Muscle of leg (tissue), 3 donors: ENCODE measurements at regions not wholly inside any gene's neighbourhood (a gene's known extent, or its start where the extent isn't known, plus 50 kb on each side); places are given as distances from the start of the nearest gene placed in this dataset.

Experiments
- DNase-seq: peaks from one replicate; pipeline ENCODE4 v3.0.0; 2013
- H3K27ac ChIP-seq: one replicate; pipeline ENCODE4 v1.5.1; 2013; ENCODE audit warnings: mild to moderate bottlenecking, low read length, control low read depth
- H3K27me3 ChIP-seq: one replicate; pipeline ENCODE4 v1.6.1; 2013; ENCODE audit warnings: low read length; ENCODE audit not compliant: control insufficient read depth, insufficient read depth
- H3K36me3 ChIP-seq: one replicate; pipeline ENCODE4 v1.6.1; 2013; ENCODE audit warnings: low read length; ENCODE audit not compliant: control insufficient read depth, insufficient read depth
- H3K4me1 ChIP-seq: one replicate; pipeline ENCODE4 v1.6.1; 2013; ENCODE audit warnings: low read length; ENCODE audit not compliant: control insufficient read depth, insufficient read depth
- H3K4me3 ChIP-seq: one replicate; pipeline ENCODE4 v1.5.1; 2013; ENCODE audit warnings: low read length, control low read depth
- H3K9me3 ChIP-seq: replicated peaks from 2 replicates; pipeline ENCODE4 v1.6.1; 2013; ENCODE audit warnings: low read depth, low read length; ENCODE audit not compliant: control insufficient read depth
- WGBS: methylation state at CpG from one replicate; pipeline ENCODE4 v1.1.5; 2013; ENCODE audit warnings: missing lambda C conversion rate; ENCODE audit not compliant: insufficient coverage; 5-methylcytosine and 5-hydroxymethylcytosine counted together

DNA sequence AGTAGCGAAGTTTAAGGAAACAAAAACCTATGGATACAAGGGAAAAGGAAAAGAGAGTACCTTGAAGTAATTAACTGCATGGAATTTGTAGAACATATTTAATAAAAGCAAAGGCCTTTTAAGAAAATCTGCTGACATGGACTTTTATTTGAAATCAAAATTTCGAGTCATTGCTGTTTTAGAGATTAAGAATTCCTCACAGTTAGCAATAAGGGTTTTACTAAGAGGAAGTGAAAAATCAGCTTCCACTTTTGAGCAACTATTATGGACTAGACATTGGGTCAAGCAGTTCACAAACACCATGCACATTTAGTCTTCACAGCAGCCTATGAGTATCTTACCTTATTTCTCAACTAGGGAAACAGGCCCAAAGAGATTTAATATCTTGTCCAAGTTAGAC, 876.3 kb downstream of the BCL11A start:
- DNase-seq, result no peak
- no peaks in the 10 kb centered on the region for H3K9me3 ChIP-seq
- no CpG with 5 or more reads among the region's 2 CpGs for WGBS
- no peaks in the 10 kb centered on the region for H3K27me3 ChIP-seq
- H3K4me3 ChIP-seq, result no peak overlapping the region
- no peak overlapping the region for H3K27ac ChIP-seq
- H3K4me1 ChIP-seq, result no peaks in the 10 kb centered on the region
- H3K36me3 ChIP-seq, result no peaks in the 10 kb centered on the region

DNA sequence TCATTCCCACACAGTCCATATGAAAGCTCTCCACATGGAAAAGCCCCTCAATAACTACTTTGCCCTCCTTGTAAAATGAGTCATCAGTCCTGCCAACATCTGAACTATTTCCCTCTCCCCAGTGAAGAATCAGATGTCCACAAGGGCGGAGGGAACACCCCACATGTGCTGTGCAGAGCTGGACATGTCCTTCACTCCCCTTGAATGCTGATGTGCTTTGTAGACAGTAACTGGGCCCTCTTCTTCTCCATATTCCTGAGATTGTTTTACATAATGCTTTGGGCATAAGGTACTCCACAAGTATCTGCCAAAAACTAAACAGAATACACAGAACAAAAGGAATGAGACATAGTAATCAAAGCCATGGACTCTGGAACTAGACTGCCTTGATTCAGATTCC, 879.4 kb downstream of the BCL11A start:
- H3K4me3 ChIP-seq, result no peak overlapping the region
- WGBS, result no CpG with 5 or more reads among the region's 1 CpG

DNA sequence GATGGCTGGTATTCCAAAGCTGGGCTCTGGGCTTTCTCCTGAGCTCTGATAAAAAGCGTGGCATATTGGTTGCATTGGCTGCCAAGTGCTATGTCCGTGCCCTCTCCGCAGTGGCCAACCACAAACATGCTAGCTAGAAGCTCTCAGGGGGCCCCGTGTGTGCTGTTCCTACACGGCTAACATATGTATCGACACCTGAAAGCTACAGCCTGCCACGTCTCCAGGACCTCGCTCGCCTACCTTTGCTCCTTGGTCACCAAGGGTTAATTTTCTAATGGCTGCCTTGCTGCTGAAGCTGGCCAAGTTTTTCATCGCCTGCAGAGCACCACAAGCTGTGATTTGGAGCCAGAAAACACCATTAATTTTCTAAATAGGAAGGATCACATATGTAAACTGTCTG, 888.4 kb downstream of the BCL11A start:
- H3K36me3 ChIP-seq, result no peaks in the 10 kb centered on the region
- 74% methylated on average over 9 of the region's 10 CpGs for WGBS
- H3K4me1 ChIP-seq, result no peaks in the 10 kb centered on the region
- H3K9me3 ChIP-seq, result no peaks in the 10 kb centered on the region
- H3K4me3 ChIP-seq, result no peak overlapping the region
- no peak overlapping the region for H3K27ac ChIP-seq
- DNase-seq, result no peak
- H3K27me3 ChIP-seq, result no peaks in the 10 kb centered on the region

More for the DNA sequence above, 879.4 kb downstream of the BCL11A start:
- Histone ChIP-seq H3K27ac (no peak overlapping the region), H3K4me1 (no peaks in the 10 kb centered on the region), H3K9me3 (no peaks in the 10 kb centered on the region), H3K36me3 (no peaks in the 10 kb centered on the region), H3K27me3 (no peaks in the 10 kb centered on the region)
- no peak for DNase-seq

DNA sequence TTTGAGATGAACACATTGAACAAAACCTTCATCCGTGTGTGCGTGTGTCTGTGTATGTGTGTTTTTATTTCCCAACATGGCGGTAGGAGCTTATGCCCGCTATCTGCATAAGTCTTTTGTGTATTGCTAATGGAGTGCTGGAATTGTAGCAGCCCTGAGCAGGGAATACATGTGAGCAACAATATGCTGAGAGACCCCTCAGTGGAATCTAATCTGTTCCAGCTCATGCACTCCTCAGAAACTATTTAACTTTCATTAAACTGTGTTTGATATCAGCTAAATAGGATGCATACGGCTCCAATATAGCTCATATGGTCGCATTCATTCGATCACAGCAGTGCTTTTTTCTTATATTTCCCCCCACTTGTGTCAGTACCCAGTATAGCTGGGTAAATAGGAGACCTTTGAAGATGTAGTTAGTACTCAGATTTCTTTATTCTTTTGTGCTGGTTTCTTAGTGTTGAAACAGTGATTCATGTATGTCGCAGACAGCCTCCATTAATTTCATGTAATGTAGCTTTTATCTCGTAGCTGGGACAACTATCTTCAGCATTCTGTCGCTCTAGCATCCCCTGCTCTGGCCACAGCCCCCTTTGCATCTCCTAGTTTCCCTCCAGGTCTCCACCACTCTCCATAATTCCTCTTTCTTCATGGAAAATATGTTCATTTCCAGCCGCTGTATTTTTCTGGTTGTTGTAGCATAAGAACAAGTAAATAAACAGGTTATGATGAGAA, 891.2 kb downstream of the BCL11A start:
- no peak overlapping the region for H3K4me3 ChIP-seq
- no peaks in the 10 kb centered on the region for H3K9me3 ChIP-seq
- no peak for DNase-seq
- no peaks in the 10 kb centered on the region for H3K27me3 ChIP-seq
- H3K27ac ChIP-seq, result no peak overlapping the region
- no peaks in the 10 kb centered on the region for H3K4me1 ChIP-seq
- H3K36me3 ChIP-seq, result no peaks in the 10 kb centered on the region
- WGBS, result 92% methylated on average over 2 of the region's 11 CpGs

DNA sequence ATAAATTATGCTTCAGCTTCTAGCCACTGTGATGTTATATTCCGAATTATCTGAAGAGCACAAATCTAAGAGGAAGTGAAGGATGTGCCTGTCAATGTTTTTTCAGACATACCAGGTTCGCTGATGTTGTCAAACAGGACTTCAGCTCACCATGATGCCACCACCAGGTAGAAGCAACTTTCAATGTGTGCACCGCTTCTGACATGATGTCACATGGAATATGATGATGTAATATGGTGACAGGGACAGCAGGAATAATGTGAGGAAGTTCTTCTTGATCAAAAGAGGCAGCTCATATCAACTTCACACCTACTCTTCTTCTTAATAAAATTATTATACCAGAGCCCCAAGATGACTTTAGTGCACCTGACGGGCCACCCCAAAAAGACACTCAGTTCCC, 893.2 kb downstream of the BCL11A start:
- WGBS, result 80% methylated on average over 1 of the region's 4 CpGs
- Histone ChIP-seq H3K9me3 (no peaks in the 10 kb centered on the region), H3K4me3 (no peak overlapping the region), H3K27me3 (no peaks in the 10 kb centered on the region), H3K27ac (no peak overlapping the region), H3K4me1 (no peaks in the 10 kb centered on the region), H3K36me3 (no peaks in the 10 kb centered on the region)
- DNase-seq, result no peak

DNA sequence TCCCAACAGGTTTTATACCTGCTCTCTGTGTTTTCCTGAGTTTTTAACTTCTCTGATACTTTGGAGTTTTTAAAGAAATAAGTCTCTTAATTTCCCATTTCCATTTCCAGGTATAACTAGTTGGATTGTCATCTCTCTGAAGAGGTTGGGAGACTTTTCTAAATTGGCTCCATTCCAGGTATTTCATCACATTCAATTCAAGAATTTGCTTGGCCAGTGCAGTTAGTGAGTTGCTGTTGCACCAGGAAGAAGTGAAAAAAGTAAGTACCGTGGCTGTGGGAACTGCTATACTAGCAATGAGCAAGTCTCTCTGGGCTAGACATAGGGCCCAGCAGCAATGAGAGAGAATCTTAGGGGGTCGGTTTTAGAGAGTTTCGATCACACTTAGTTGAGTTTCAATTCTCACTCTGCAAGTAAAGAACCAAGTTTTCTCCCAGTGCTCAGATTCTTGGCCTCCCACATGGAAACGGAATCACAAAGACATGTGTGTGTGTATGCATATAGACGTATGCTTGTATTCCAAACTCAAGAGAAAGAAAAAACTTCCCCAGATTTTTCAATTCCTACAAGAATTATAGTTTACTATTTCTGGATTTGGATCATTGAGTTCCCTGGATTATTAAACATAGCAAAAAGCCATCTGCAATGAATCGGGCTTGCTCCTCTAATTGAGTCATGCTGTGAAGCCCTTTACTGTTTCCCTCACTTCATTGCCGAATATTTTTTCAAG, 894.4 kb downstream of the BCL11A start:
- H3K27ac ChIP-seq, result peak overlapping the region; percentile 53
- H3K9me3 ChIP-seq, result no peaks in the 10 kb centered on the region
- H3K4me1 ChIP-seq, result no peaks in the 10 kb centered on the region

DNA sequence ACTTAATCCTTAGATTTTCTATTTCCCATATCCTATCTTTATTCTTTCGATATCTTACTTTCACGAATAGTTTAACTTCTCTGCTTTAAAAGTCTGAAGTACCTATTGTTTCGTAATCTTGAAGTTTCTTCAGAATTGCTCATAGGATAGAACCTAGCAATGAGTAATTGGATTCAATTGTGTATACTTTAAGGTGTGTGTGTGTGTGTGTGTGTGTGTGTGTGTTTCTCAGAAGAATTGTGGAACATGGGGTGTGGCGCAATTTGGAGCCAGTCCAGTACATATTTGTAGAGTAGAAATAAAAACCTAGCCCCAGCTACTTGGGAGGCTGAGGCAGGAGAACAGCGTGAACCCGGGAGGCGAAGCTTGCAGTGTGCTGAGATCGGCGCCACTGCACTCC, 897.6 kb downstream of the BCL11A start:
- 100% methylated on average over 1 of the region's 9 CpGs for WGBS
- no peaks in the 10 kb centered on the region for H3K4me1 ChIP-seq
- H3K27ac ChIP-seq, result no peak overlapping the region
- no peaks in the 10 kb centered on the region for H3K9me3 ChIP-seq
- DNase-seq, result no peak
- no peaks in the 10 kb centered on the region for H3K27me3 ChIP-seq
- no peak overlapping the region for H3K4me3 ChIP-seq
- H3K36me3 ChIP-seq, result no peaks in the 10 kb centered on the region

More for the DNA sequence above, 894.4 kb downstream of the BCL11A start:
- 40% methylated on average over 1 of the region's 7 CpGs for WGBS
- no peak overlapping the region for H3K4me3 ChIP-seq
- no peaks in the 10 kb centered on the region for H3K36me3 ChIP-seq
- DNase-seq, result peak; percentile 85
- no peaks in the 10 kb centered on the region for H3K27me3 ChIP-seq

DNA sequence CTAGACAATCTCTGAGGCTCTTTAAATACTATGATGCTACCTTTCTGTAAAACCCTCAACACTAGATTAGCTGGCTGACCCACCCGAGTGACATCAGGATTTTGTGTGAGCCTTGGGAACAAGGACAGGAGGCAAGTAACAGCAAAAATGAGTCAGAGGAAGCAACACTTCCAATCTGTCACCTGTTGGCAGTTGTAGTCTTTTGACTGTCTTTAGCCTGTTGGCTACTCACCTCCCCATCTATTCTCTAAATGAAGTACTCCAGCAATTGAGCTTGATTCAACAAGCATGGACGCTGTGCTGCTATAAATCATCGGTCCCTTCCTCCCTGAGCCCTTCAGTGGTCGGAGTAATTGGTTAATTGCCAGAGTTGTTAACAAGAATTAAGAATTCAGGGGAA, 898.7 kb downstream of the BCL11A start:
- 57% methylated on average over 1 of the region's 4 CpGs for WGBS
- H3K27ac ChIP-seq, result no peak overlapping the region
- no peaks in the 10 kb centered on the region for H3K9me3 ChIP-seq
- no peaks in the 10 kb centered on the region for H3K36me3 ChIP-seq
- no peaks in the 10 kb centered on the region for H3K27me3 ChIP-seq
- peak; percentile 11 for DNase-seq
- H3K4me3 ChIP-seq, result no peak overlapping the region
- H3K4me1 ChIP-seq, result no peaks in the 10 kb centered on the region

DNA sequence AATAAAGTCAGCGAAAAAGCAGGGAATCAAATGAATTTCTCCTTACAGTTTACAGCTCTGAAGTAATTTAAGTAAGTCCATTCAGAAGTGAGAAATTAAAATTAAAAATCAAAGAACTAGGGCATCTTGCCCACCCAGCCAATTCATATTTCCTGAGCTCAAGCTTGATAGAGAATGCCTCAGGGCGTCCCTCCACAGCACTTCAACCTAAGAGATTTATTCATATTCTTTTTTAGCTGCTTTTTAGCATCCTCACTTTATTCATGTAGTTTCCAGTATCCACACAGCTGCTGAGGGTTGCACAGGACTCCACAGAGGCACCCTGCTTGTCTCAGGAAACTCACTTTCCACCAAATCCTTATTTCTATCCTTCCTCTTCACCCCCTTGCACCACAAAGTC, 900.3 kb downstream of the BCL11A start:
- Histone ChIP-seq H3K36me3 (no peaks in the 10 kb centered on the region), H3K9me3 (no peaks in the 10 kb centered on the region), H3K4me1 (no peaks in the 10 kb centered on the region), H3K27me3 (no peaks in the 10 kb centered on the region), H3K4me3 (no peak overlapping the region), H3K27ac (no peak overlapping the region)
- DNase-seq, result no peak
- WGBS, result 75% methylated on average over 1 of the region's 2 CpGs

DNA sequence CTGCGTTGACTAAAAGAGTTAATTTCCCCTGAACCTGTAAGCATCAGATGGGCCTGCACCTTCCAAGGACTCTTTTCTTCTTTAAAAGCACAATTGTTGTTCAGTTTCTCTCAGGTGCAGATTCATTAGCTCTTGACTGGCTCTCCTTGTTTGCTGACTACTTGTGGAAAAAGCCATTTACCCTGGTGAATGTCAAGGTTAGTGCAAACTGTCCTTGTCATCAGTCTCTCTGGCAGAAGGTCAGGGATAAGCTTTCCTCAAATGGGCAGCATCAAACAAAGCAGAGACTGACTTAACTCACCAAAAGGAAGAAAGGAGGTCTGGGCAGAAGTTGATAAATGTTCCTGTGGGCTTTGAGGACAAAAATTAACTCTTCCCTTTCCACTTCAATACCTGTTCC, 922.7 kb downstream of the BCL11A start:
- WGBS, result no CpG with 5 or more reads among the region's 1 CpG
- no peak overlapping the region for H3K27ac ChIP-seq
- H3K36me3 ChIP-seq, result no peaks in the 10 kb centered on the region
- H3K9me3 ChIP-seq, result no peaks in the 10 kb centered on the region
- DNase-seq, result no peak
- H3K4me3 ChIP-seq, result no peak overlapping the region
- no peaks in the 10 kb centered on the region for H3K4me1 ChIP-seq
- H3K27me3 ChIP-seq, result no peaks in the 10 kb centered on the region
